ENCODE measurements at regions not wholly inside any gene's neighbourhood (a gene's known extent, or its start where the extent isn't known, plus 50 kb on each side); places are given as distances from the start of the nearest gene placed in this dataset.

- no peak for DNase-seq (ENCODE audit: low spot score in 2 of 2)
- 86% methylated on average over 5 of the region's 5 CpGs for WGBS
- Histone ChIP-seq H3K4me3 (no peak overlapping the region), H3K36me3 (no peaks in the 10 kb centered on the region), H3K4me1 (no peaks in the 10 kb centered on the region), H3K27ac (no peak overlapping the region), H3K27me3 (no peaks in the 10 kb centered on the region), H3K9me3 (peaks cover 12% of the 10 kb centered on the region)
- TF ChIP-seq POLR2AphosphoS5 (IDR thresholded peaks at IDR 0.05) = no peak
- no peak for TF ChIP-seq EP300 (IDR thresholded peaks at IDR 0.05)
- no peak for TF ChIP-seq CTCF (IDR thresholded peaks at IDR 0.05)
- no peak for TF ChIP-seq POLR2A (IDR thresholded peaks at IDR 0.05)
These were observed 2861.0 kb downstream of the PCDH9 start for GRCh38 chr13:64369121-64369520.

- H3K27ac ChIP-seq = no peak overlapping the region
These were observed 2867.6 kb downstream of the PCDH9 start for GRCh38 chr13:64362564-64362963.

GRCh38 chr13:64347664-64348063, 2882.5 kb downstream of the PCDH9 start:
- 17% methylated on average over 2 of the region's 2 CpGs for WGBS
- no peak overlapping the region for H3K27ac ChIP-seq
- no peak for DNase-seq (ENCODE audit: low spot score in 2 of 2)
- H3K27me3 ChIP-seq = no peaks in the 10 kb centered on the region
- no peaks in the 10 kb centered on the region for H3K9me3 ChIP-seq
- H3K36me3 ChIP-seq = no peaks in the 10 kb centered on the region
- no peaks in the 10 kb centered on the region for H3K4me1 ChIP-seq
- TF ChIP-seq EP300 (IDR thresholded peaks at IDR 0.05) (no peak), CTCF (IDR thresholded peaks at IDR 0.05) (no peak), POLR2A (IDR thresholded peaks at IDR 0.05) (no peak), POLR2AphosphoS5 (IDR thresholded peaks at IDR 0.05) (no peak)
- H3K4me3 ChIP-seq = no peak overlapping the region

More at GRCh38 chr13:64362564-64362963, 2867.6 kb downstream of the PCDH9 start:
- DNase-seq (ENCODE audit: low spot score in 2 of 2) = no peak
- TF ChIP-seq EP300 (IDR thresholded peaks at IDR 0.05) (no peak), POLR2AphosphoS5 (IDR thresholded peaks at IDR 0.05) (no peak), POLR2A (IDR thresholded peaks at IDR 0.05) (no peak), CTCF (IDR thresholded peaks at IDR 0.05) (no peak)
- peaks cover 12% of the 10 kb centered on the region for H3K9me3 ChIP-seq
- no peaks in the 10 kb centered on the region for H3K4me1 ChIP-seq
- no peaks in the 10 kb centered on the region for H3K36me3 ChIP-seq
- 83% methylated on average over 2 of the region's 2 CpGs for WGBS
- no peak overlapping the region for H3K4me3 ChIP-seq
- no peaks in the 10 kb centered on the region for H3K27me3 ChIP-seq

GRCh38 chr13:64339373-64340063, 2890.6 kb downstream of the PCDH9 start:
- Histone ChIP-seq H3K4me1 (no peaks in the 10 kb centered on the region), H3K27ac (no peak overlapping the region), H3K27me3 (no peaks in the 10 kb centered on the region), H3K9me3 (no peaks in the 10 kb centered on the region), H3K4me3 (no peak overlapping the region), H3K36me3 (no peaks in the 10 kb centered on the region)
- WGBS = 74% methylated on average over 8 of the region's 8 CpGs
- DNase-seq (ENCODE audit: low spot score in 2 of 2) = no peak
- TF ChIP-seq CTCF (IDR thresholded peaks at IDR 0.05) (no peak), POLR2AphosphoS5 (IDR thresholded peaks at IDR 0.05) (no peak), EP300 (IDR thresholded peaks at IDR 0.05) (no peak), POLR2A (IDR thresholded peaks at IDR 0.05) (no peak)

- 50% methylated on average over 1 of the region's 1 CpG for WGBS
- Histone ChIP-seq H3K27me3 (no peaks in the 10 kb centered on the region), H3K4me1 (no peaks in the 10 kb centered on the region), H3K36me3 (no peaks in the 10 kb centered on the region), H3K9me3 (no peaks in the 10 kb centered on the region), H3K4me3 (no peak overlapping the region), H3K27ac (no peak overlapping the region)
- TF ChIP-seq POLR2AphosphoS5 (IDR thresholded peaks at IDR 0.05) (no peak), POLR2A (IDR thresholded peaks at IDR 0.05) (no peak), EP300 (IDR thresholded peaks at IDR 0.05) (no peak), CTCF (IDR thresholded peaks at IDR 0.05) (no peak)
- DNase-seq (ENCODE audit: low spot score in 2 of 2) = no peak
These were observed 2891.5 kb downstream of the PCDH9 start for GRCh38 chr13:64338671-64339070.

Measured in suprapubic skin (tissue), 4 donors.